ENCODE measurements at regions not wholly inside any gene's neighbourhood (a gene's known extent, or its start where the extent isn't known, plus 50 kb on each side); places are given as distances from the start of the nearest gene placed in this dataset.

GRCh38 chr4:99715286-99715685 is 57.7 kb upstream of the C4orf54 start:
- no peaks in the 10 kb centered on the region for H3K36me3 ChIP-seq
- H3K9me3 ChIP-seq: no peaks in the 10 kb centered on the region
- no peak overlapping the region for H3K4me3 ChIP-seq
- no peaks in the 10 kb centered on the region for H3K27me3 ChIP-seq
- H3K27ac ChIP-seq: no peak overlapping the region
- no peaks in the 10 kb centered on the region for H3K4me1 ChIP-seq
- intact Hi-C loops (cut with DNase I; ENCODE audit: low total_unique reads): loop anchor here (10.0 kb wide), 1 partner anchor 50 kb away; no protein-coding TSS in a partner anchor
- DNase-seq: no peak
- TF ChIP-seq POLR2A (IDR thresholded peaks at IDR 0.05) (no peak), CTCF (IDR thresholded peaks at IDR 0.05) (no peak)

DNA sequence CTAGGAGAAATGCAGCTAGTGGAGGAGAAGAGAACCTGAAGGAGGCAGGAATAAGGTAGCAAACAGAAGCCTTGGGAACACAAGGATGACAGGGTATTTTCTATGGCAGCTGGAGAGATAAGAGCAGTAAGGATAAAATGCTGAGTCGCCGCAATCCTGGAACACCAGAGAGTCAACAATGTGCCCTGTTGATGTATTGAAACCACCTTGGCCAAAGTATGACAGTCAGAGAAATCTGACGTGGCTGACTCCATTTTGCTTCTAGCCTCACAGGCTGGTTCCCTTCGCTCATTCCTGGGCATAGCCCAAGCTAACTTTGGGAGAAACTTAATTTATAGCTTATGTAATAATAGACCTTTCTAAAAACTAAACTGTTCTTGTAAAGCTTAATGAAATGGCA is 56.6 kb upstream of the C4orf54 start:
- no peaks in the 10 kb centered on the region for H3K4me1 ChIP-seq
- H3K27ac ChIP-seq: no peak overlapping the region
- H3K4me3 ChIP-seq: no peak overlapping the region
- intact Hi-C loops (cut with DNase I; ENCODE audit: low total_unique reads): loop anchor here (10.0 kb wide), 1 partner anchor 49 kb away; no protein-coding TSS in a partner anchor
- H3K27me3 ChIP-seq: no peaks in the 10 kb centered on the region
- no peak for DNase-seq
- TF ChIP-seq CTCF (IDR thresholded peaks at IDR 0.05) (no peak), POLR2A (IDR thresholded peaks at IDR 0.05) (no peak)
- no peaks in the 10 kb centered on the region for H3K36me3 ChIP-seq
- H3K9me3 ChIP-seq: no peaks in the 10 kb centered on the region

DNA sequence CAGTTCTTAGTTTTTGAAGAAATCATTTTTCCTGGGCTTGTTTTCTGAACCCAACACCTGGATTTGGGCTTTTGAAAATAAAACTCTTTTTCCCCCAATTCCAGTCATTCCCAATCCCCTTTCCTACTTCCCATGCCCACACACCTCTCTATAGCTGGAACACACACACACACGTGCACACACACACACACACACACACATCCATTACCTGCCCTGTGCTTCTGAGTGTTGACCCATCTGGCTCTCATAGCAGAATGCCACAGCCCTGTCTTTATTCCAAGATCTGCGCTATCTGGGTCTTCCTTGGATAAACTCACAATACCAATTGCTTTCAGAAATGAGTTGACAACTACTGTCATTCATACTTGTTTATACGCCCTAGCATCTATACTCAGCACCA is 54.9 kb upstream of the C4orf54 start:
- Histone ChIP-seq H3K27me3 (no peaks in the 10 kb centered on the region), H3K9me3 (no peaks in the 10 kb centered on the region), H3K4me3 (no peak overlapping the region), H3K27ac (no peak overlapping the region), H3K4me1 (no peaks in the 10 kb centered on the region), H3K36me3 (no peaks in the 10 kb centered on the region)
- intact Hi-C loops (cut with DNase I; ENCODE audit: low total_unique reads): loop anchor here (10.0 kb wide), 1 partner anchor 48 kb away; no protein-coding TSS in a partner anchor
- TF ChIP-seq CTCF (IDR thresholded peaks at IDR 0.05): no peak
- no peak for TF ChIP-seq POLR2A (IDR thresholded peaks at IDR 0.05)
- DNase-seq: no peak

GRCh38 chr4:99712099-99712498 is 54.5 kb upstream of the C4orf54 start:
- intact Hi-C loops (cut with DNase I; ENCODE audit: low total_unique reads): loop anchor here (10.0 kb wide), 1 partner anchor 47 kb away; no protein-coding TSS in a partner anchor
- Histone ChIP-seq H3K27me3 (no peaks in the 10 kb centered on the region), H3K4me1 (no peaks in the 10 kb centered on the region), H3K27ac (no peak overlapping the region), H3K4me3 (no peak overlapping the region), H3K36me3 (no peaks in the 10 kb centered on the region), H3K9me3 (no peaks in the 10 kb centered on the region)
- no peak for TF ChIP-seq POLR2A (IDR thresholded peaks at IDR 0.05)
- no peak for TF ChIP-seq CTCF (IDR thresholded peaks at IDR 0.05)
- DNase-seq: no peak

DNA sequence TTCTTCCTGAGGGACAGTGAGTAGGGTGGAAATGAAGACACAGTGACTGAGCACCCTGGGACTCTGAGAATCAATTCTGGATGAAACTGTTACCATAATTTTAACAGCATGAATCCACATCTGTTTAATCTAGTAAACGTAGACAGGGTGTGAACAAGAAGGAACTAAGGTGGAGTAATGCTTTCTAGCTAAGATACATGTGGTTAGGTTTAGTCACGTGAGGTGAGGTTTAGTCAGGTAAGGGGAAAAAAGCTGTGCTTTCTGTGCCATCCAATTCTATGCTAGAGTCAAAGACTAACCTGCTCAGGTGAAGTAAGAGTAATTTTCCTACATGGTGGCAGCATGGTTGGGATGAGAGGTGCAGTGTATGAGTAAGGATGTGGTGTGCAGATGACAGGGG is 54.0 kb upstream of the C4orf54 start:
- TF ChIP-seq CTCF (IDR thresholded peaks at IDR 0.05) (no peak), POLR2A (IDR thresholded peaks at IDR 0.05) (no peak)
- intact Hi-C loops (cut with DNase I; ENCODE audit: low total_unique reads): loop anchor here (10.0 kb wide), 1 partner anchor 47 kb away; no protein-coding TSS in a partner anchor
- H3K36me3 ChIP-seq: no peaks in the 10 kb centered on the region

More for the DNA sequence above, 54.0 kb upstream of the C4orf54 start:
- no peak overlapping the region for H3K4me3 ChIP-seq
- no peaks in the 10 kb centered on the region for H3K4me1 ChIP-seq
- no peaks in the 10 kb centered on the region for H3K9me3 ChIP-seq
- no peaks in the 10 kb centered on the region for H3K27me3 ChIP-seq
- no peak for DNase-seq
- H3K27ac ChIP-seq: no peak overlapping the region

Data from uterus (tissue), 3 donors.